GM19438 (cell line): ENCODE measurements at regions not wholly inside any gene's neighbourhood (a gene's known extent, or its start where the extent isn't known, plus 50 kb on each side); places are given as distances from the start of the nearest gene placed in this dataset.
"Not testable (repeated sequence)": the region's sequence is repeated elsewhere in the genome, so short reads cannot be mapped to it uniquely, and the experiment has no call there.

Experiments
- ATAC-seq: cut with Tn5 transposase; IDR thresholded peaks from one replicate; pipeline ENCODE4 v1.9.1; 2021; ENCODE audit warnings: low read depth; ENCODE audit not compliant: unreplicated experiment

GRCh38 chr4:75289914-75290582, 224.2 kb downstream of the RCHY1 start:
- ATAC-seq = peak; percentile 60

GRCh38 chr4:75287738-75288517, 226.3 kb downstream of the RCHY1 start:
- no peak for ATAC-seq

GRCh38 chr4:75285837-75286236, 228.4 kb downstream of the RCHY1 start:
- ATAC-seq = no peak

- ATAC-seq = no peak
Observed at GRCh38 chr4:75284831-75285230, 229.4 kb downstream of the RCHY1 start.

- not testable (repeated sequence) for ATAC-seq
Observed at GRCh38 chr4:75280461-75280860, 233.7 kb downstream of the RCHY1 start.

- no peak for ATAC-seq
Observed at GRCh38 chr4:75259306-75259705, 254.9 kb downstream of the RCHY1 start.

GRCh38 chr4:75255261-75255660, 258.9 kb downstream of the RCHY1 start:
- no peak for ATAC-seq

GRCh38 chr4:75254745-75255144, 259.5 kb downstream of the RCHY1 start:
- no peak for ATAC-seq

- not testable (repeated sequence) for ATAC-seq
Observed at GRCh38 chr4:75253094-75253493, 261.1 kb downstream of the RCHY1 start.

- ATAC-seq = peak; percentile 57
Observed at GRCh38 chr4:75251547-75251946, 262.7 kb downstream of the RCHY1 start.

- no peak for ATAC-seq
Observed at GRCh38 chr4:75249739-75250138, 264.5 kb downstream of the RCHY1 start.

- ATAC-seq = no peak
Observed at GRCh38 chr4:75248770-75249407, 265.3 kb downstream of the RCHY1 start.

- ATAC-seq = no peak
Observed at GRCh38 chr4:75244325-75244724, 269.9 kb downstream of the RCHY1 start.

- no peak for ATAC-seq
Observed at GRCh38 chr4:75243570-75243969, 270.6 kb downstream of the RCHY1 start.

- peak; percentile 98 for ATAC-seq
Observed at GRCh38 chr4:75235359-75235951, 278.7 kb downstream of the RCHY1 start.

GRCh38 chr4:75232546-75232945, 281.7 kb downstream of the RCHY1 start:
- no peak for ATAC-seq

GRCh38 chr4:75229806-75230570, 284.2 kb downstream of the RCHY1 start:
- ATAC-seq = peak; percentile 79

- ATAC-seq = no peak
Observed at GRCh38 chr4:75213480-75213879, 280.6 kb downstream of the PARM1 start.

GRCh38 chr4:75211422-75211821, 278.5 kb downstream of the PARM1 start:
- ATAC-seq = no peak

- ATAC-seq = no peak
Observed at GRCh38 chr4:75207902-75208301, 275.0 kb downstream of the PARM1 start.
